NCI-H128 (cell line): ENCODE measurements at regions not wholly inside any gene's neighbourhood (a gene's known extent, or its start where the extent isn't known, plus 50 kb on each side); places are given as distances from the start of the nearest gene placed in this dataset.

Experiments
- DNase-seq: peaks from one replicate; lab custom pipeline; 2025; ENCODE audit not compliant: unreplicated experiment; lab: John Stamatoyannopoulos, UW

DNA sequence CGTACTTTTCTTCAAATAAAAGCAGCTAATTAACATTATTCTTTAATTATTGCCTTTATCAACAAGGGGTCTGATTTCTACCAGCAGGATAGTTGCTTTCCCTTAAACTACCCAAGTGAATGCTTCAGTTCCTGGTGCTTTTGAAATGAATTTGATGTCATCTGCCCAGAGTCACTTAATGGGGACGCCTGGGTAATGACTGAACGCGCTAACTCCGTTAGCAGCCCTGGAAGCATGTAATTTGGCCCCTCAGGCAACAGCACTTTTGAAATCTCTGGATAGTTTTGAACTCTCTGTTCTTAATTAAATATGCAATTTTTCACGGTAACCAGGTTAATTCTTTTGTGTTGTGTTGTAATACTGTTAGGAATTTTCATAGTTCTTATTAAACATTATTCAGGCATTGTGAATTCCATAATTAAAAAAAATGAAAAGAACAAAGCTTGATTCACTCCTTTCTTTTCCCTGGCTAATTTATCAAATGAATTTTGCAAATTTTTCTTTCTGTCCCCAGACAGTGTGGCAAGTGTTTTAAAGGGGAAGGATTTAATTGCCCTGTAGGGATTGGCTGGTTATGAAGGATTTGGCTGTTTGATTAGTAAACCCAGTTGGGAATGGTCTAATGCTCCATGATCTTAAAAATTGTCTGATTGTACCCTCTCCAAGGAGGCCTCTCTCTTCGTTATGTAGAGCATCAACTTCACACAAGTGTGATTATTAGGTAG, 137.5 kb upstream of the MYL2 start:
- DNase-seq, result no peak

- DNase-seq, result no peak
Measured at GRCh38 chr12:111056618-111057521, 136.5 kb upstream of the MYL2 start.

GRCh38 chr12:111055181-111055880, 135.0 kb upstream of the MYL2 start:
- DNase-seq, result no peak

DNA sequence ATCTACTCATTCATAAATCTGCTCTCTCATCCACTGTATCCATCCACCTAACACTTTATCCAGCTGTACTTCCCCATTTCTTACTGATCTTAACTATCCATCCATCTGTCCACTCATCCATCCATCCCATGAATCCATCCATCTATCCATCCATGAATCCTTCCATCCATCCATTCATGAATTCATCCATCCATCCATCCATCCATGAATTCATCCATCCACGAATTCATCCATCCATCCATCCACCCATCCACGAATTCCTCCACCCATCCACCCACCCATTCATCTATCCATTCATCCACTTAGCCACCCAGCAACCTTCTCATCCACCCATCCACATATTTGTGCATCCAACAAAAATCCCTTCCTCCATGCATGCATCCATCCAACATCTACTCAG, 128.6 kb upstream of the MYL2 start:
- no peak for DNase-seq

DNA sequence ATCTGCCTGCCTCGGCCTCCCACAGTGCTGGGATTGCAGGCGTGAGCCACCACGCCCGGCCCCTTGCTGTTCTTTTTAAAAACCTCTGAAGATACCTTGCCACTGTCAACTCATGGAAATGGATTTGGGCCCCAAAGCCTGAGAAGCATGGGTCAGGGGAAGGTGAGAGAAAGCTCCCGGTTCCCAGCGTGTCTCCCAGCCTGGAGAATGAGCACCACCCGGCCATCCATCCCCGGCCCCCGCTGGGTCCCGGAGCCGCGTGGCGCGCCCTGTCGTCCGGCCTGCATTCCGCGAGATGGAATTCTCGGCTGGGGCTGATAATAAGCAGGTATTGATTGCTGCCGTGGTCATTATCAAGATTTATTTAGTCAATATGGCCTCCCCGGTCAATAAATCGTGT, 126.5 kb upstream of the MYL2 start:
- DNase-seq, result no peak

DNA sequence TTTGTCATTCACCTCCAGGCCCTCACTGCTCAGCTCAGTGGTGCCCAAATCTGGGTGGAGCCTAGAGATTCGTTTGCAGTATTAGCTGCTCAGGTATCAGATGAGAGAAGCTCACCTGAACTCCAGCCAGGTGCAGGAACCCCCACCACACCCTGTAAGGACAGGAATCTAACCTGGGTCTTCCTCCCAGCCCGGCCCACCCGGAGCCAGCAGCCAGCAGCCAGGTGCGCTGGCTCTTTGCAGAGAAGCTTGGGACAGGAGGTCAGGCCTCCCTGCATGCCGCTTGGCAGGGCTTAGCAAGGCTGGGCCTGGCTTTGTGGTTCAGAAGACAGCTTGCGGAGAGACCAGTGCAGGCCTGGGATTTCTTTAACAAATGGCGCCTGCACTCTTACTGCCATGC, 125.6 kb upstream of the MYL2 start:
- no peak for DNase-seq

DNA sequence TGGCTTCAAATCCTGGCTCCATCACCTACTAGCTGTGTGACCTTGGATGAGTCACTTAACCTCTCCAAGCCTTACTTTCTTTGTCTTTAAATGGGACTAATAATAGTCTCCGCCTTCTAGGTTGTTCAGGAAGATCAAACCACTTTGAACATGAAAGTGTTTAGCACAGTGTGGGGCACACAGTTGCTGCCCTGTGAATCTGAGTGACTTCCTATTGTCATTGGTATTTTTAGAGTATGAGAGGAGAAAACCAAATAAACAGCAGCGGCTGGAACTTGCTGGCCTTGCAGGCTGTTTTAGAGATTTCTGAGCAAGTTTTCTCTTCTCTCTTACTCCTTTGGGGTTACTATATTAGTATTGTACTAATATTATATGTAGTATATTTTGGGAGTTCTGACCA, 120.7 kb upstream of the MYL2 start:
- no peak for DNase-seq

- DNase-seq, result no peak
Measured at GRCh38 chr12:111040690-111041089, 120.3 kb upstream of the MYL2 start.

GRCh38 chr12:111038941-111039340, 118.6 kb upstream of the MYL2 start:
- DNase-seq, result no peak

- DNase-seq, result no peak
Measured at GRCh38 chr12:111038077-111038476, 117.7 kb upstream of the MYL2 start.

GRCh38 chr12:111037047-111037446, 116.7 kb upstream of the MYL2 start:
- no peak for DNase-seq

DNA sequence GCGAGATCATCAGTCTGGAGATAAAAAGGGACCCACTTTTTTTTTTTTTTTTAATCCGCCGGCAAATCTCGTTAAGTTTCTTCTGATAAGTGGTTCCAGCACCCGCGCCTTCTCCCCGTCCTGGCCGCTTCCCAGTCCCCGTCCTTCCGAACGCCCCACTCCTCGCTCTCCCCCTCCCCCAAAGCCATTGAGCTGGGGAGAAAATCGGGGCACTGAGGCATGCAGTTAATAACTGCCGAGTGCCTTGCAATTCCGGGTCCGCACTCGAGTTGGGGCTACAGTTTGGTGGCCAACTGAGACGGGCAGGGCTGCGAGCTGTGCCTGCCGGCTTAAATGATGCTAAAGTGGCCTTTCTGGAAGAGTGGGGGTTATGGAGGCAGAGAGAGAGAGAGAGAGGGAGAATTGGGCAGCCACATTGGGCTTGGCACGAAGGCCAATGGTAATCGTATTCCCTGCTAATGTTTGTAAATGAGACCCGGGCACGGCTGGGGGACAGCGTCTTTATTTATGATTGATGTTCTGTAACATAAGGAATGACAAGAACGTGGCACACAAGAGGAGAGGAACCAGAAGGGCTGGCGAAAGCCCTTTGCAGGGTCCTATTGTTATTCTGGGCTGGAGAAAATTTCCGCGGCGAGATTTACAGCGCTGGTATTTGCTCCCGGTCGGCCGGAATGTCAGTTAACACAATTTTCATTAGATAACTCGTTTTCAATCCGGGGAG, 115.4 kb upstream of the MYL2 start:
- DNase-seq, result no peak

- DNase-seq, result no peak
Measured at GRCh38 chr12:111034886-111035577, 114.7 kb upstream of the MYL2 start.

DNA sequence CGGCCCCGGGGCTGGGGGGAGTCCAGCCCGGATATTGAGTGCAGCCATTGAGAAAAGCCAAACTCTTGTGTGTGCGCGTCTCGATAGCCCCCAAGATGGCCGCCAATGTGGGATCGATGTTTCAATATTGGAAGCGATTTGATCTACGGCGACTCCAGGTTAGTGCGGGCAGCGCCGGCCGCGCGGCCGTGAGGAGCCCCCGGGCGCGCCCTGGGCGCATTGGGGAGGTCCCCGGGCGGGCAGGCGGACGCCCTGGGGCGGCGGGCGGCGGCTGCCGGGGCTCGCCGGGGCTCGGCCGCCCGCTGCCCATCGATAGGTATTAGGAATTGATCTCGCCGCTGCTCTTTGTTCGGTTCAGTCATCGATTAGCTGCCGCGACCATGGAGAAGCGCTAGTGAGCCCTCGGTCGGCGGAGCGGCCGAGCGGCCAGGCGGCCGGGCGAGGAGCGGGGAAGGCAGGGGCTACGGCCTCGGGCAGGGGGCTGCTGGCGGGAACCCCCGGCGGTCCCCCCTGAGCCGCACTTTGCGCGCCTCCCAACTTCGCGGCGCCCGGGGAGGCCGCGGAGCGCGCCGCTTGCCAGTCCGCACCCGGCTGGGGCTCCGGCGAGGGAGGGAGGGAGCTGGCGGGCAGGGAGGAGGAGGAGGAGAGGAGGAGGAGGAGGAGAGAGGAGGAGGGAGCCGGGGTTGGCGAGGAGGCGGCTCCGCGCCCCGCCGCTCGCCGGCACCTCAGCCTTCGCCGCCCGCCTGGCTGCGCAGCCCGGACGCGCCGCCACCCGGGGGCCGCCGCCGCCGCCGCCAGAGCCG, 113.9 kb upstream of the MYL2 start, which contains the start of gene CUX2:
Gene CUX2 (plus strand): TSS at position 83 of the 803 bp plus-strand sequence.
- DNase-seq, result no peak

- DNase-seq, result no peak
Measured at GRCh38 chr12:111033281-111034082, 113.1 kb upstream of the MYL2 start.

DNA sequence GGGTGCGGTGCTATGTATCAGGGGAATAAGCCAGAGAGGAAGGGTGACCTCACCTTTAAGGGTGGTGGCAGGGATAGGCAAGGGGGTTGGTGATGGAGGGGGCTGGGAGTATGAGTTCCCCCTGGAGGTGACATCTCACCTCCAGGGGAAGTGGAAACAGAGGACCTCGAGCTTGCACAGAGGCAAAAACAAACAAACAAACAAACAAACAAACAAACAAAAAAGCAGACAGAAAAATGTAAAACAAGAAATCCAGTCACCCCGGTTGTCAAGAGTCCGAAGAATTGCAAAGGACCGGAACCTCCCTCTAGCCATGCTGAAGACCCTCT, 112.2 kb upstream of the MYL2 start:
- DNase-seq, result no peak

- DNase-seq, result no peak
Measured at GRCh38 chr12:111031916-111032590, 111.7 kb upstream of the MYL2 start.

- DNase-seq, result no peak
Measured at GRCh38 chr12:111030800-111031199, 110.4 kb upstream of the MYL2 start.
